ENCODE measurements at regions not wholly inside any gene's neighbourhood (a gene's known extent, or its start where the extent isn't known, plus 50 kb on each side); places are given as distances from the start of the nearest gene placed in this dataset.

DNA sequence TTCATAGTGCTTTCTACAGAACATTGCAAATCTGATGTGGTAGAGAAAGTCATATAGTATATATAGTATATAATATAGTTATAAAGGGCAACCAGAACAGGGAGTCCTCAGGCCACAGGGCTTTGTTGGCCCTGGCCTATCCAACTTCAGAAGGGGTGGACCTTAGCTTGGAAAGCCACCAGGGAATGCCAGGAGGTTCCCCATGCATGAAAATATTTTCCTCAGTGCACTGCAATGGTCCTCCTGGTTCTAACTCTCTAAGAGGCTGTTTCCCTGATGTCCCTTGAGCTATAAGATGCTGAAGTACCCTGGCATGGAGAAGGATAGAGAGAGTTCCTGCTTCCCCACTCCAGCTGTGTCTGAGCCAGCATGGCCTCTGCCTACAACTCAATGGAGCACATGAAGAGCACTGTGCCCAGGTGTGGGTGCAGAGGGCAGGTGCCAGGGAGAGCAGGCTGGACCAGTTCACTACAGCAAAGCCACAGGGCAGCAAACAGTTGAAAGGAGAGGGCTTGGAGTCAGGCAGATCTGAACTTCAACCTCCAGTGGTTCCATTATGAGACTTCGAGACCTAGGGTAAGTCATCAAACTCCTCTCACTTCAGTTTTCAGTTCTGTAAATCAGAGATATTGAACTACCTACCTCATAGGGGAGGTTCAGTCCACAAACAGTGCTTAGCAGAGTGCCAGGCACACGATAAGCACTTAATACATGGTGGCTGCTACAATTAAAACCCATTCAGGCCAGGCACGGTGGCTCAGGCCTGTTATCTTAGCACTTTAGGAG, 183.1 kb downstream of the SALL1 start:
- H3K4me3 Mint-ChIP-seq = no peak overlapping the region
- peaks cover 2% of the 10 kb centered on the region; the same call in 1 of the 2 replicates for H3K27me3 Mint-ChIP-seq (ENCODE audit: low read depth)
- ChIA-PET POLR2A (no interaction called here), CTCF (interaction anchor here (0.6 kb wide), 1 partner anchor 75 kb away, joined by 3 read pairs; no protein-coding TSS in a partner anchor)
- no peak overlapping the region for H3K27ac Mint-ChIP-seq
- DNase-seq (ENCODE audit: low spot score) (no peak), ATAC-seq (no peak)
- H3K36me3 Mint-ChIP-seq = peaks cover 7% of the 10 kb centered on the region
- H3K4me1 Mint-ChIP-seq = no peaks in the 10 kb centered on the region
- H3K9me3 Mint-ChIP-seq = peaks cover 19% of the 10 kb centered on the region
- TF ChIP-seq NR3C1 (CRISPR knock-in tag; conservative IDR thresholded peaks at IDR 0.05; ENCODE audit: low read depth) (no peak), ETV6 (CRISPR knock-in tag; IDR thresholded peaks at IDR 0.05) (no peak), ZNF317 (CRISPR knock-in tag; IDR thresholded peaks at IDR 0.05; ENCODE audit: borderline replicate concordance, low read depth) (no peak), RORB (CRISPR knock-in tag; IDR thresholded peaks at IDR 0.05) (no peak), HMGXB4 (CRISPR knock-in tag; IDR thresholded peaks at IDR 0.05) (no peak), AFF4 (CRISPR knock-in tag; IDR thresholded peaks at IDR 0.05; ENCODE audit: borderline replicate concordance) (no peak), ARID4B (CRISPR knock-in tag; IDR thresholded peaks at IDR 0.05; ENCODE audit: borderline replicate concordance) (no peak), CDX4 (CRISPR knock-in tag; IDR thresholded peaks at IDR 0.05; ENCODE audit: borderline replicate concordance) (no peak), SOX15 (CRISPR knock-in tag; IDR thresholded peaks at IDR 0.05) (no peak), ZSCAN18 (CRISPR knock-in tag; IDR thresholded peaks at IDR 0.05) (no peak), GABPB1 (CRISPR knock-in tag; IDR thresholded peaks at IDR 0.05) (no peak), ESRRA (CRISPR knock-in tag; IDR thresholded peaks at IDR 0.05; ENCODE audit: borderline replicate concordance) (no peak), TEAD4 (CRISPR knock-in tag; IDR thresholded peaks at IDR 0.05) (no peak)
- TF ChIP-seq, protein P1, sequence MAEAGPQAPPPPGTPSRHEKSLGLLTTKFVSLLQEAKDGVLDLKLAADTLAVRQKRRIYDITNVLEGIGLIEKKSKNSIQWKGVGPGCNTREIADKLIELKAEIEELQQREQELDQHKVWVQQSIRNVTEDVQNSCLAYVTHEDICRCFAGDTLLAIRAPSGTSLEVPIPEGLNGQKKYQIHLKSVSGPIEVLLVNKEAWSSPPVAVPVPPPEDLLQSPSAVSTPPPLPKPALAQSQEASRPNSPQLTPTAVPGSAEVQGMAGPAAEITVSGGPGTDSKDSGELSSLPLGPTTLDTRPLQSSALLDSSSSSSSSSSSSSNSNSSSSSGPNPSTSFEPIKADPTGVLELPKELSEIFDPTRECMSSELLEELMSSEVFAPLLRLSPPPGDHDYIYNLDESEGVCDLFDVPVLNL (CRISPR knock-in tag; IDR thresholded peaks at IDR 0.05; ENCODE audit: borderline replicate concordance, low read depth) = no peak
- TF ChIP-seq, protein P2, sequence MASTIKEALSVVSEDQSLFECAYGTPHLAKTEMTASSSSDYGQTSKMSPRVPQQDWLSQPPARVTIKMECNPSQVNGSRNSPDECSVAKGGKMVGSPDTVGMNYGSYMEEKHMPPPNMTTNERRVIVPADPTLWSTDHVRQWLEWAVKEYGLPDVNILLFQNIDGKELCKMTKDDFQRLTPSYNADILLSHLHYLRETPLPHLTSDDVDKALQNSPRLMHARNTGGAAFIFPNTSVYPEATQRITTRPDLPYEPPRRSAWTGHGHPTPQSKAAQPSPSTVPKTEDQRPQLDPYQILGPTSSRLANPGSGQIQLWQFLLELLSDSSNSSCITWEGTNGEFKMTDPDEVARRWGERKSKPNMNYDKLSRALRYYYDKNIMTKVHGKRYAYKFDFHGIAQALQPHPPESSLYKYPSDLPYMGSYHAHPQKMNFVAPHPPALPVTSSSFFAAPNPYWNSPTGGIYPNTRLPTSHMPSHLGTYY (CRISPR knock-in tag; IDR thresholded peaks at IDR 0.05) = no peak

Measured in WTC11 (cell line).